Endodermal cell (in vitro differentiated cells): ENCODE measurements at regions not wholly inside any gene's neighbourhood (a gene's known extent, or its start where the extent isn't known, plus 50 kb on each side); places are given as distances from the start of the nearest gene placed in this dataset.

ENCODE experiments used
- DNase-seq: peaks from one replicate; pipeline ENCODE4 v3.0.0-alpha.2; 2017
- H3K27ac ChIP-seq: 2 replicates; pipeline ENCODE4 v1.5.1; 2013; ENCODE audit warnings: mild to moderate bottlenecking, low read depth, low read length, moderate library complexity
- H3K27me3 ChIP-seq: 2 replicates; pipeline ENCODE4 v1.6.1; 2013; ENCODE audit warnings: mild to moderate bottlenecking, low read length, moderate library complexity; ENCODE audit not compliant: insufficient read depth, control insufficient read depth, poor library complexity, severe bottlenecking
- H3K36me3 ChIP-seq: 2 replicates; pipeline ENCODE4 v1.7.0; 2013; ENCODE audit warnings: mild to moderate bottlenecking, low read length, moderate library complexity; ENCODE audit not compliant: control insufficient read depth, insufficient read depth
- H3K4me1 ChIP-seq: one replicate; pipeline ENCODE4 v1.7.0; 2013; ENCODE audit warnings: low read length; ENCODE audit not compliant: control insufficient read depth, insufficient read depth
- H3K4me3 ChIP-seq: 2 replicates; pipeline ENCODE4 v1.5.1; 2013; ENCODE audit warnings: mild to moderate bottlenecking, low read length, moderate library complexity
- H3K9ac ChIP-seq: 2 replicates; pipeline ENCODE4 v1.6.1; 2013; ENCODE audit warnings: mild to moderate bottlenecking, low read length, moderate library complexity; ENCODE audit not compliant: poor library complexity, severe bottlenecking; ENCODE audit errors: extremely low read depth
- H3K9me3 ChIP-seq: 2 replicates; pipeline ENCODE4 v1.6.1; 2013; ENCODE audit warnings: mild to moderate bottlenecking, low read length, moderate library complexity; ENCODE audit not compliant: control insufficient read depth
- H3K27ac Mint-ChIP-seq: 2 replicates; pipeline ENCODE4 v1.8.0; 2020; ENCODE audit warnings: mixed read lengths
- H3K27me3 Mint-ChIP-seq: 2 replicates; pipeline ENCODE4 v1.8.0; 2021; ENCODE audit warnings: mild to moderate bottlenecking, mixed read lengths; ENCODE audit not compliant: insufficient read depth
- H3K36me3 Mint-ChIP-seq: 2 replicates; pipeline ENCODE4 v1.8.0; 2020; ENCODE audit warnings: low read depth, mixed read lengths
- H3K4me1 Mint-ChIP-seq: 2 replicates; pipeline ENCODE4 v1.8.0; 2020; ENCODE audit warnings: mixed read lengths
- H3K4me3 Mint-ChIP-seq: 2 replicates; pipeline ENCODE4 v1.8.0; 2020; ENCODE audit warnings: mild to moderate bottlenecking, moderate library complexity, mixed read lengths
- H3K9me3 Mint-ChIP-seq: 2 replicates; pipeline ENCODE4 v1.8.0; 2020; ENCODE audit warnings: mild to moderate bottlenecking, mixed read lengths
- WGBS, 2 experiments: methylation state at CpG; one replicate each; pipeline versions ENCODE4 v1.1.5 to v1.1.7; 2013; ENCODE audit warnings: missing lambda C conversion rate in 2 of 2, mixed read lengths in 1 of 2; ENCODE audit not compliant: insufficient coverage in 1 of 2, insufficient read length in 1 of 2; 5-methylcytosine and 5-hydroxymethylcytosine counted together
- TF ChIP-seq, protein P1 (sequence below): fragments of 200-600 bp; sonication (generic); conservative IDR thresholded peaks from 2 replicates; pipeline ENCODE4 v1.5.0; 2021; ENCODE audit warnings: antibody characterized with exemption, mild to moderate bottlenecking

DNA sequence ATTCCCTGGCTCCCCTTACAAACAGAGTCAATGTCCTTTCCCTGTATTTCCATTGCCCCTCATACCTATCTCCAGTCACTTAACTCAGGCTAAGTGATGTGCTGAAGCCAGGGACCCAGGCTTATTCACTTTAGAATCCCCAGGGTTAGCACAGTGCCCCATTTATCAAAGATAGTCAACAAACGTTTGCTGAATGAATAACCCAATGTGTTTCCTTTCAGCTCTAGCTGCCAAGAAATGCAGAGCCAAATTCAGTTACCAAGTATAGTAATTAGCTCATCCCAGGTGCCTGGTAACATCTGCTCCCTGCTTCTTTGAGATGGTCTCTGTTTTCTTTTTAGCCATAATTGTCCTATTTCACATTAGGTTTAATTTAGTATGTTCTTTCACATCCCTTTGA, 189.5 kb downstream of the PHLDA1 start:
- Histone ChIP-seq H3K27me3 (no peaks in the 10 kb centered on the region), H3K4me1 (peaks cover 4% of the 10 kb centered on the region), H3K9ac (no peak overlapping the region), H3K9me3 (peaks cover 9% of the 10 kb centered on the region), H3K36me3 (no peaks in the 10 kb centered on the region), H3K27ac (no peak overlapping the region), H3K4me3 (no peak overlapping the region)
- peaks cover 7% of the 10 kb centered on the region for H3K9me3 Mint-ChIP-seq
- H3K36me3 Mint-ChIP-seq, result no peaks in the 10 kb centered on the region
- 50 to 65% methylated on average over 1 of the region's 1 CpG for WGBS, 2 experiments
- TF ChIP-seq, protein P1, sequence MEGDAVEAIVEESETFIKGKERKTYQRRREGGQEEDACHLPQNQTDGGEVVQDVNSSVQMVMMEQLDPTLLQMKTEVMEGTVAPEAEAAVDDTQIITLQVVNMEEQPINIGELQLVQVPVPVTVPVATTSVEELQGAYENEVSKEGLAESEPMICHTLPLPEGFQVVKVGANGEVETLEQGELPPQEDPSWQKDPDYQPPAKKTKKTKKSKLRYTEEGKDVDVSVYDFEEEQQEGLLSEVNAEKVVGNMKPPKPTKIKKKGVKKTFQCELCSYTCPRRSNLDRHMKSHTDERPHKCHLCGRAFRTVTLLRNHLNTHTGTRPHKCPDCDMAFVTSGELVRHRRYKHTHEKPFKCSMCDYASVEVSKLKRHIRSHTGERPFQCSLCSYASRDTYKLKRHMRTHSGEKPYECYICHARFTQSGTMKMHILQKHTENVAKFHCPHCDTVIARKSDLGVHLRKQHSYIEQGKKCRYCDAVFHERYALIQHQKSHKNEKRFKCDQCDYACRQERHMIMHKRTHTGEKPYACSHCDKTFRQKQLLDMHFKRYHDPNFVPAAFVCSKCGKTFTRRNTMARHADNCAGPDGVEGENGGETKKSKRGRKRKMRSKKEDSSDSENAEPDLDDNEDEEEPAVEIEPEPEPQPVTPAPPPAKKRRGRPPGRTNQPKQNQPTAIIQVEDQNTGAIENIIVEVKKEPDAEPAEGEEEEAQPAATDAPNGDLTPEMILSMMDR, result no peak
- H3K4me1 Mint-ChIP-seq, result peaks cover 11% of the 10 kb centered on the region
- H3K4me3 Mint-ChIP-seq, result no peak overlapping the region
- no peak for DNase-seq
- no peak overlapping the region for H3K27ac Mint-ChIP-seq
- H3K27me3 Mint-ChIP-seq, result no peaks in the 10 kb centered on the region

DNA sequence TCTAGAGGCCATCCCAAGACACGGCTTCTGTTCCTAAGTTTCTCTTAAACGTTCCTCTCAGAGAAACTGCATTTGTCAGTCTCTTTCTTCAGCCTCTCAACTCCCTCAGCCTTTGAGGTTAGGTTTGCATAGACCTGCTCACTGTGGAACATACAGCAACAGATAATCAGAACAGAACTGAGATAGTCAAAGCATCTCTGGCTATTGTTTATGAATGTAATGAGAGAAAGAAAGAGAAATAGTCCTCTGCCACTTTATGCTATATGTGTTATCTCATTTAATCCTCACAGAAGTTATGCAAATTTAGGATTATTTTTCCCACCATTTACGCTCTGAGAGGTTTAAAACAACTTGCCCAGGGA, 190.6 kb downstream of the PHLDA1 start:
- 90 to 95% methylated on average over 3 of the region's 3 CpGs for WGBS, 2 experiments
- no peaks in the 10 kb centered on the region for H3K27me3 ChIP-seq
- no peak overlapping the region for H3K4me3 ChIP-seq
- Mint-ChIP-seq H3K9me3 (peaks cover 2% of the 10 kb centered on the region), H3K4me3 (no peak overlapping the region), H3K27me3 (no peaks in the 10 kb centered on the region), H3K4me1 (peaks cover 11% of the 10 kb centered on the region), H3K27ac (no peak overlapping the region), H3K36me3 (no peaks in the 10 kb centered on the region)
- peaks cover 4% of the 10 kb centered on the region for H3K4me1 ChIP-seq
- peaks cover 2% of the 10 kb centered on the region for H3K9me3 ChIP-seq
- TF ChIP-seq, protein P1, result no peak
- no peak overlapping the region for H3K9ac ChIP-seq
- no peaks in the 10 kb centered on the region for H3K36me3 ChIP-seq
- no peak overlapping the region for H3K27ac ChIP-seq
- no peak for DNase-seq

DNA sequence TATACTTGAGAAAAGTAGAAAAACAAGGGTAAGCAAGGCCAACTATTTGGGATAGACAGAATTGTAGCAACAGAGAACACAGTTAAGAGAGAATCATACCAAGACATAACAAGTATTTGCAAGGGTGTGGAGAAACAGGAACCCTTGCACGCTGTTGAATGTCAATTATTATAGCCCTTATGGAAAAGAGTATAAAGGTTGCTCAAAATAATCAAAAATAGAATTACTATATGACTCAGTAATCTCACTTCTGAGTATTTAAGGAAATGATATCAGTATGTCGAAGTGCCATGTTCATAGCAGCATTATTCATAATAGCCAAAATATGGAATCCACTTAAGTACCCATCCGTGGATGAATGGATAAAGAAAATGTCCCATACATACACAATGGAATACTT, 193.3 kb downstream of the PHLDA1 start:
- H3K36me3 ChIP-seq, result no peaks in the 10 kb centered on the region
- Mint-ChIP-seq H3K27me3 (no peaks in the 10 kb centered on the region), H3K9me3 (peaks cover 2% of the 10 kb centered on the region), H3K27ac (no peak overlapping the region), H3K4me3 (no peak overlapping the region), H3K4me1 (no peaks in the 10 kb centered on the region), H3K36me3 (no peaks in the 10 kb centered on the region)
- H3K9ac ChIP-seq, result no peak overlapping the region
- TF ChIP-seq, protein P1, result no peak
- H3K27me3 ChIP-seq, result no peaks in the 10 kb centered on the region
- no peaks in the 10 kb centered on the region for H3K4me1 ChIP-seq
- DNase-seq, result no peak
- H3K4me3 ChIP-seq, result no peak overlapping the region
- WGBS, 2 experiments, result 68% methylated on average over 3 of the region's 3 CpGs; no CpG with 5 or more reads in 1 of the 2 experiments
- H3K27ac ChIP-seq, result no peak overlapping the region
- no peaks in the 10 kb centered on the region for H3K9me3 ChIP-seq
